Trophoblast cell (in vitro differentiated cells and primary cell): ENCODE measurements at regions not wholly inside any gene's neighbourhood (a gene's known extent, or its start where the extent isn't known, plus 50 kb on each side); places are given as distances from the start of the nearest gene placed in this dataset.
A peak's percentile ranks its signal among the peaks of the same experiment; 100 is the strongest.

ENCODE experiments used
- DNase-seq, 2 donors: peaks; one replicate each; pipeline ENCODE4 v3.0.0-alpha.2; 2016
- H2AFZ ChIP-seq: 2 replicates; pipeline ENCODE4 v1.6.1; 2013; ENCODE audit warnings: low read length, moderate library complexity, mild to moderate bottlenecking; ENCODE audit not compliant: insufficient read depth, poor library complexity
- H2AK5ac ChIP-seq: 2 replicates; pipeline ENCODE4 v1.6.1; 2013; ENCODE audit warnings: mild to moderate bottlenecking, low read length
- H2BK120ac ChIP-seq: 2 replicates; pipeline ENCODE4 v1.6.1; 2013; ENCODE audit warnings: low read length, mild to moderate bottlenecking, moderate library complexity; ENCODE audit not compliant: insufficient read depth, poor library complexity
- H2BK12ac ChIP-seq: 2 replicates; pipeline ENCODE4 v1.6.1; 2013; ENCODE audit warnings: mild to moderate bottlenecking, low read length, moderate library complexity
- H2BK5ac ChIP-seq: 2 replicates; pipeline ENCODE4 v1.6.1; 2013; ENCODE audit warnings: low read length, low read depth, moderate library complexity, mild to moderate bottlenecking; ENCODE audit not compliant: poor library complexity
- H3K14ac ChIP-seq: 2 replicates; pipeline ENCODE4 v1.6.1; 2013; ENCODE audit warnings: mild to moderate bottlenecking, low read length
- H3K18ac ChIP-seq: 2 replicates; pipeline ENCODE4 v1.6.1; 2013; ENCODE audit warnings: mild to moderate bottlenecking, low read length
- H3K23ac ChIP-seq: 2 replicates; pipeline ENCODE4 v1.6.1; 2013; ENCODE audit warnings: low read length
- H3K27ac ChIP-seq: 2 replicates; pipeline ENCODE4 v1.5.1; 2013; ENCODE audit warnings: low read depth, mild to moderate bottlenecking, inconsistent platforms, low read length, moderate library complexity
- H3K27me3 ChIP-seq: 2 replicates; pipeline ENCODE4 v1.6.1; 2013; ENCODE audit warnings: inconsistent platforms, mild to moderate bottlenecking, low read length, moderate library complexity; ENCODE audit not compliant: insufficient read depth
- H3K36me3 ChIP-seq, 2 experiments: 1 replicate in 1 of 2; 2 replicates in 1 of 2; pipeline ENCODE4 v1.6.1; 2013; ENCODE audit warnings: low read length in 2 of 2, mild to moderate bottlenecking in 2 of 2, moderate library complexity in 1 of 2; ENCODE audit not compliant: insufficient read depth in 2 of 2, control insufficient read depth in 1 of 2
- H3K4ac ChIP-seq: 2 replicates; pipeline ENCODE4 v1.6.1; 2013; ENCODE audit warnings: low read depth, mild to moderate bottlenecking, low read length, moderate library complexity
- H3K4me1 ChIP-seq, 2 experiments: 1 replicate in 1 of 2; 2 replicates in 1 of 2; pipeline ENCODE4 v1.6.1; 2013; ENCODE audit warnings: low read length in 2 of 2, mild to moderate bottlenecking in 2 of 2, moderate library complexity in 1 of 2; ENCODE audit not compliant: insufficient read depth in 2 of 2, control insufficient read depth in 1 of 2
- H3K4me2 ChIP-seq: 2 replicates; pipeline ENCODE4 v1.6.1; 2013; ENCODE audit warnings: inconsistent platforms, mild to moderate bottlenecking, low read length, moderate library complexity
- H3K4me3 ChIP-seq: 2 replicates; pipeline ENCODE4 v1.5.1; 2013; ENCODE audit warnings: mild to moderate bottlenecking, low read depth, low read length, inconsistent platforms
- H3K79me1 ChIP-seq: one replicate; pipeline ENCODE4 v1.6.1; 2013; ENCODE audit warnings: low read length
- H3K79me2 ChIP-seq: 2 replicates; pipeline ENCODE4 v1.6.1; 2013; ENCODE audit warnings: low read length, mild to moderate bottlenecking; ENCODE audit not compliant: control insufficient read depth, insufficient read depth, poor library complexity
- H3K9ac ChIP-seq: 2 replicates; pipeline ENCODE4 v1.6.1; 2013; ENCODE audit warnings: mild to moderate bottlenecking, low read length
- H3K9me3 ChIP-seq: 2 replicates; pipeline ENCODE4 v1.6.1; 2013; ENCODE audit warnings: low read depth, mild to moderate bottlenecking, control low read depth, inconsistent platforms, low read length; ENCODE audit not compliant: insufficient read depth
- H4K12ac ChIP-seq: 2 replicates; pipeline ENCODE4 v1.6.1; 2013; ENCODE audit warnings: low read depth, mild to moderate bottlenecking, low read length, moderate library complexity
- H4K8ac ChIP-seq: 2 replicates; pipeline ENCODE4 v1.6.1; 2013; ENCODE audit warnings: low read depth, mild to moderate bottlenecking, low read length, moderate library complexity
- H4K91ac ChIP-seq: one replicate; pipeline ENCODE4 v1.6.1; 2013; ENCODE audit warnings: low read depth, mild to moderate bottlenecking, low read length, moderate library complexity
- WGBS: extraction: QIAGEN DNeasy Blood & Tissue Kit; methylation state at CpG from one replicate; pipeline ENCODE4 v1.1.7; 2013; ENCODE audit warnings: missing lambda C conversion rate; ENCODE audit not compliant: insufficient read length, insufficient coverage; ENCODE audit errors: extremely low coverage; 5-methylcytosine and 5-hydroxymethylcytosine counted together

DNA sequence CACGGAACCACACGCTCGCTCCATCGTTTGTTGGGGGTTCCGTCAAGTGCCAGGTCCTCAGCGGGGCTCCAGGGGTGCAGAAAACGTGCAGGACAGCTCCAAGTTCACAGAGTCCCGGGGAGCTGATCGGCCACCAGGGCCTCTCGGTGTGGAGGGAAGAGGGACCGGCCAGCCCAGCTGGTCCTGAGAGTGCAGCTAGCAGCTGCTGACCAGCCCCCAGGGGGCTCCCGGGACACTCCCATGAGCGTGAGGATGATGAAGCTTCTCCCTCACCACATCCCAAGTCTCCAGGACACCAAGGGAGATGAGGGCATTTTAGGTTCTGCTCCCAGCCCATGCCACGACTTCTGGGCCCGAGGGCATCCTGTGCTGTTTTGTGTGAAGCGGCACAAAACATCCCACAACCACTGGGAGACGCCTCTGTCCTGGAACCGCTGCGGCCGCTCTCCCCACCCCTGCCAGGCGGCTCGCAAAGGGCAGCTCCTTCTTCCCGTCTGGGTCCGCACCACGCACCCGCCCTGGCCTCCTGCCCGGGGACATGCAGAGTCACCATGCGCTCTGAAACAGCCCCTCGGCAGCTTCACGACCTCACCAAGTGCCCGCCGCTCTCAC, 67.5 kb upstream of the IRX4 start:
- H2BK120ac ChIP-seq: no peak overlapping the region
- H4K8ac ChIP-seq: no peak overlapping the region
- no peak overlapping the region for H3K18ac ChIP-seq
- H3K27me3 ChIP-seq: no peaks in the 10 kb centered on the region
- H2BK12ac ChIP-seq: no peak overlapping the region
- no peak overlapping the region for H3K23ac ChIP-seq
- WGBS: no CpG with 5 or more reads among the region's 32 CpGs
- no peak overlapping the region for H3K14ac ChIP-seq
- H3K9me3 ChIP-seq: peaks cover 14% of the 10 kb centered on the region
- H2BK5ac ChIP-seq: no peak overlapping the region
- no peak overlapping the region for H3K4me2 ChIP-seq
- H3K4me3 ChIP-seq: peak overlapping the region; percentile 25
- H4K12ac ChIP-seq: no peak overlapping the region
- H2AK5ac ChIP-seq: no peak overlapping the region
- DNase-seq: no peak
- no peak overlapping the region for H4K91ac ChIP-seq
- H3K4me1 ChIP-seq: no peaks in the 10 kb centered on the region
- H3K9ac ChIP-seq: no peak overlapping the region
- H3K27ac ChIP-seq: no peak overlapping the region
- H3K36me3 ChIP-seq: no peaks in the 10 kb centered on the region
- H2AFZ ChIP-seq: no peak overlapping the region
- H3K4ac ChIP-seq: no peak overlapping the region
- H3K79me1 ChIP-seq: no peaks in the 10 kb centered on the region
- no peaks in the 10 kb centered on the region for H3K79me2 ChIP-seq

DNA sequence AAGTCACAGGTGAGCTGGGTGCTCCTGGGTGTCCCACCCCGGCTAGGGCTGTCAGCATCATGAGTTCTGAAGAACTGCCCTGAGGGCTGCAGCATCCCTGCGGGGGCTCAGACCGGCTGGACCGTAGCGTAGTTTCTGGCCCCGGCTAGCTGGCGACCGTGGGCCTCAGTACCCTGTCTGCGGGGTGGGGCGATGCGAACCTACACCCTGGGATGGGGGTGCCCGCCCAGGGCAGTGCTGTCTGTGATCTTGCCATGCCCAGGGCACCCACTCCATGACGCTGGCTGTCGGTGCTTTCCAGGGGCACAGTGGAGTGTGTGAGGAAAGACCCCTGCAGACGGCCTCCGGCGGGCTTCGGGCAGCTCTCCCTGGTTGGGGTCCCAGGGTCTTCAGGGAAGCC, 66.5 kb upstream of the IRX4 start:
- Histone ChIP-seq H2BK120ac (no peak overlapping the region), H2AFZ (no peak overlapping the region), H3K4me3 (no peak overlapping the region), H3K4ac (no peak overlapping the region), H3K79me1 (no peaks in the 10 kb centered on the region), H3K14ac (no peak overlapping the region), H3K9me3 (peaks cover 14% of the 10 kb centered on the region), H3K4me2 (no peak overlapping the region), H3K36me3 (no peaks in the 10 kb centered on the region), H3K4me1 (no peaks in the 10 kb centered on the region), H3K18ac (no peak overlapping the region), H3K27me3 (no peaks in the 10 kb centered on the region), H4K12ac (no peak overlapping the region), H3K23ac (no peak overlapping the region), H3K9ac (no peak overlapping the region), H2BK5ac (no peak overlapping the region), H2AK5ac (no peak overlapping the region), H3K27ac (no peak overlapping the region), H3K79me2 (no peaks in the 10 kb centered on the region), H4K8ac (no peak overlapping the region), H2BK12ac (no peak overlapping the region), H4K91ac (no peak overlapping the region)
- no peak for DNase-seq
- no CpG with 5 or more reads among the region's 18 CpGs for WGBS

DNA sequence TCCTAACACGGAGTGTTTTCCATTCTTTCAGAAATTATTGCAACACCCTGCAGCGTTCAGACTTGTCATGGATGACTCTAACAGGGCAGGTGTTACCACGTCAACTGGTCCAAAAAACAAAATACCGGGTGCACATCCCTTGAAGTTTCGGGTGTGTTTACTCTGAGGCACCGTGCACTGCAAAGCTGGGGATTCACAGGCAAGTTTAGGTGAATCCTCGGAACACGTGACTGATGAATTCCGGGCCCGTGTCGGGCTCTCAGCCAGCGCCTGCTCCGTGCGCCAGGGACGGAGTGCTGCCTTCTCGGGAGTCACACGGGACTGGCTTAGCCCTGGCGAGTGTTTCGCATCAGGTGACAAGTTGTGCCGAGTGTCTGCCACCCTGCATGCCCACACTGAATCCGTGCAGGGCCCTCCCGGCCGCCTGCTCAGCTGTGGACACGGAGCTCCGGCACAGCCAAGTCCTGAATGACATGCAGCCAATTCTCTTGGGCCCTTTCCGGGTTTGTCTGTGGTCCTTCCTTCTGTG, 66.0 kb upstream of the IRX4 start:
- Histone ChIP-seq H3K27ac (no peak overlapping the region), H4K8ac (no peak overlapping the region), H3K9ac (no peak overlapping the region), H4K12ac (no peak overlapping the region), H3K36me3 (no peaks in the 10 kb centered on the region), H3K4me2 (no peak overlapping the region), H4K91ac (no peak overlapping the region), H2AK5ac (no peak overlapping the region), H3K23ac (no peak overlapping the region), H3K27me3 (no peaks in the 10 kb centered on the region), H2BK120ac (no peak overlapping the region), H3K4me3 (no peak overlapping the region), H2BK12ac (no peak overlapping the region), H3K4me1 (no peaks in the 10 kb centered on the region), H3K4ac (no peak overlapping the region), H2BK5ac (no peak overlapping the region), H2AFZ (no peak overlapping the region), H3K18ac (no peak overlapping the region), H3K14ac (no peak overlapping the region), H3K9me3 (peaks cover 14% of the 10 kb centered on the region), H3K79me2 (no peaks in the 10 kb centered on the region), H3K79me1 (no peaks in the 10 kb centered on the region)
- DNase-seq: peak in 1 of 2 donors; percentile 47
- WGBS: no CpG with 5 or more reads among the region's 26 CpGs

DNA sequence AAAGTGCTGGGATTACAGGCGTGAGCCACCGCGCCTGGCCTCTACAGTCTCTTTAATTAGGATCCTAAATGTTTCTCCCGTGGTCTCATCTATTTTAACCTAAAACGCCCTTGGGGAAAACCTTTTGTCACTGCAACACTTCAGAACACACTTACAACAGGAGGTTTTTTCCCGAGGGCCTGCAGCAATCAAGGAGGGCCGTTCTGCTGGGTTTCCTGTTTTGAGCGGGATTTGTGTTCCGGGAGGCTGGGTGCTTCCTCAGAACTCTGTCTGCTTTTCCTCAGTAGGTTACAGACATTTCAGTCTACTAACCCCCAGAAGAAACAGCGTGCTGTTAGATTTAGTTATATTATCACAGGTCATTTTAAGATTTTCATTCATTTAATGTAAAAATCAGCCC, 65.4 kb upstream of the IRX4 start:
- Histone ChIP-seq H3K23ac (no peak overlapping the region), H3K4ac (no peak overlapping the region), H3K18ac (no peak overlapping the region), H4K91ac (no peak overlapping the region), H3K27ac (no peak overlapping the region), H3K9ac (no peak overlapping the region), H2BK5ac (no peak overlapping the region), H3K79me2 (no peaks in the 10 kb centered on the region), H2BK120ac (no peak overlapping the region), H2AK5ac (no peak overlapping the region), H3K9me3 (peaks cover 14% of the 10 kb centered on the region), H3K36me3 (no peaks in the 10 kb centered on the region), H4K12ac (no peak overlapping the region), H3K4me2 (no peak overlapping the region), H3K14ac (no peak overlapping the region), H3K79me1 (no peaks in the 10 kb centered on the region), H3K4me1 (no peaks in the 10 kb centered on the region), H4K8ac (no peak overlapping the region), H3K4me3 (no peak overlapping the region), H2BK12ac (no peak overlapping the region), H3K27me3 (no peaks in the 10 kb centered on the region), H2AFZ (no peak overlapping the region)
- no peak for DNase-seq
- no CpG with 5 or more reads among the region's 10 CpGs for WGBS
